ENCODE measurements at regions not wholly inside any gene's neighbourhood (a gene's known extent, or its start where the extent isn't known, plus 50 kb on each side); places are given as distances from the start of the nearest gene placed in this dataset.
"Not testable (repeated sequence)": the region's sequence is repeated elsewhere in the genome, so short reads cannot be mapped to it uniquely, and the experiment has no call there.

GRCh38 chr9:1882711-1883403 lies 132.3 kb upstream of the SMARCA2 start:
- DNase-seq = no peak

GRCh38 chr9:1890201-1890600 lies 124.9 kb upstream of the SMARCA2 start:
- DNase-seq = no peak

- DNase-seq = no peak
These were observed 124.3 kb upstream of the SMARCA2 start for GRCh38 chr9:1890816-1891215.

- not testable (repeated sequence) for DNase-seq
These were observed 112.0 kb upstream of the SMARCA2 start for GRCh38 chr9:1903080-1903704.

GRCh38 chr9:1907465-1907864 lies 107.7 kb upstream of the SMARCA2 start:
- DNase-seq = no peak

GRCh38 chr9:1909322-1909721 lies 105.8 kb upstream of the SMARCA2 start:
- no peak for DNase-seq

- no peak for DNase-seq
These were observed 104.8 kb upstream of the SMARCA2 start for GRCh38 chr9:1910269-1910811.

GRCh38 chr9:1913631-1914330 lies 101.4 kb upstream of the SMARCA2 start:
- DNase-seq = no peak

GRCh38 chr9:1916095-1916494 lies 99.1 kb upstream of the SMARCA2 start:
- no peak for DNase-seq

GRCh38 chr9:1916655-1917054 lies 98.5 kb upstream of the SMARCA2 start:
- DNase-seq = no peak

GRCh38 chr9:1917396-1917935 lies 97.7 kb upstream of the SMARCA2 start:
- DNase-seq = no peak

- no peak for DNase-seq
These were observed 97.0 kb upstream of the SMARCA2 start for GRCh38 chr9:1918108-1918507.

- DNase-seq = no peak
These were observed 96.5 kb upstream of the SMARCA2 start for GRCh38 chr9:1918622-1919021.

GRCh38 chr9:1919229-1919628 lies 95.9 kb upstream of the SMARCA2 start:
- DNase-seq = no peak

GRCh38 chr9:1920386-1920785 lies 94.8 kb upstream of the SMARCA2 start:
- no peak for DNase-seq

GRCh38 chr9:1922026-1922425 lies 93.1 kb upstream of the SMARCA2 start:
- no peak for DNase-seq

GRCh38 chr9:1927546-1927945 lies 87.6 kb upstream of the SMARCA2 start:
- DNase-seq = no peak

GRCh38 chr9:1929134-1929533 lies 86.0 kb upstream of the SMARCA2 start:
- no peak for DNase-seq

- no peak for DNase-seq
These were observed 85.4 kb upstream of the SMARCA2 start for GRCh38 chr9:1929722-1930244.

GRCh38 chr9:1930245-1930736 lies 84.9 kb upstream of the SMARCA2 start:
- not testable (repeated sequence) for DNase-seq

- no peak for DNase-seq
These were observed 77.0 kb upstream of the SMARCA2 start for GRCh38 chr9:1938135-1938534.

- no peak for DNase-seq
These were observed 76.4 kb upstream of the SMARCA2 start for GRCh38 chr9:1938675-1939170.

GRCh38 chr9:1939466-1939865 lies 75.7 kb upstream of the SMARCA2 start:
- DNase-seq = no peak
